Stomach (tissue), 8 donors: ENCODE measurements at regions not wholly inside any gene's neighbourhood (a gene's known extent, or its start where the extent isn't known, plus 50 kb on each side); places are given as distances from the start of the nearest gene placed in this dataset.

Experiments used
- DNase-seq, 2 donors: peaks; one replicate each; pipeline versions ENCODE4 v3.0.0 to v3.0.0-alpha.2; 2013 to 2019
- H3K27ac ChIP-seq, 5 donors: fragments of 200-600 bp in 4 of 5; sonication (generic) in 4 of 5; one replicate each; pipeline ENCODE4 v1.5.1; 2013 to 2019; ENCODE audit warnings: mild to moderate bottlenecking in 1 of 5, moderate library complexity in 1 of 5
- H3K27me3 ChIP-seq, 3 donors: fragments of 200-600 bp; sonication (generic); one replicate each; pipeline ENCODE4 v1.5.1; 2017 to 2019; ENCODE audit warnings: mixed run types in 1 of 3
- H3K36me3 ChIP-seq, 4 donors: fragments of 200-600 bp; sonication (generic); 1 replicate in 3 of 4; 2 replicates in 1 of 4; pipeline ENCODE4 v1.5.1; 2016 to 2019
- H3K4me1 ChIP-seq, 4 donors: fragments of 200-600 bp; sonication (generic); one replicate each; pipeline ENCODE4 v1.5.1; 2016 to 2019
- H3K4me3 ChIP-seq, 4 donors: fragments of 200-600 bp; sonication (generic) in 3 of 4; one replicate each; pipeline ENCODE4 v1.5.1; 2016 to 2019; ENCODE audit warnings: mild to moderate bottlenecking in 1 of 4
- H3K9me3 ChIP-seq, 4 donors: fragments of 200-600 bp; sonication (generic); one replicate each; pipeline ENCODE4 v1.5.1; 2016 to 2019
- EP300 ChIP-seq: sonication (generic); formaldehyde crosslinking; IDR thresholded peaks from one replicate; pipeline ENCODE4 v1.6.1; 2017; ENCODE audit warnings: antibody characterized with exemption
- POLR2A ChIP-seq, 4 donors: fragments of 450-650 bp; IDR thresholded peaks; one replicate each; pipeline ENCODE4 v1.6.1; 2016; ENCODE audit warnings: antibody characterized with exemption in 4 of 4, control low read depth in 2 of 4, mild to moderate bottlenecking in 1 of 4, moderate library complexity in 1 of 4
- POLR2AphosphoS5 ChIP-seq, 3 donors: sonication (generic); formaldehyde crosslinking; IDR thresholded peaks; one replicate each; pipeline ENCODE4 v1.6.1; 2016; ENCODE audit warnings: antibody characterized with exemption in 3 of 3
- WGBS, 5 donors: extraction: QIAGEN DNeasy Blood & Tissue Kit in 3 of 5; methylation state at CpG; one replicate each; pipeline versions ENCODE4 v1.1.5 to v1.1.7; 2013 to 2018; 5-methylcytosine and 5-hydroxymethylcytosine counted together
- intact Hi-C: fragments of 100-400 bp; cut with DNase I; formaldehyde crosslinking; loops from one replicate; pipeline ENCODE4 v1.15.1; 2023; ENCODE audit warnings: low total_unique reads
- TF ChIP-seq, protein P1 (sequence below), 7 experiments: fragments of 450-650 bp in 4 of 7; fragments of 200-600 bp in 3 of 7; sonication (generic) in 3 of 7; IDR thresholded peaks; one replicate each; pipeline ENCODE4 v1.5.1; 2016 to 2019; ENCODE audit warnings: antibody characterized with exemption in 7 of 7, control low read depth in 2 of 7, mild to moderate bottlenecking in 1 of 7
- donor health status: healthy with polysubstance abuse.
- donor health status: Bipolar disorder and iron deficiency.
- donor health status: healthy.

- TF ChIP-seq POLR2AphosphoS5 (IDR thresholded peaks at IDR 0.05) = no peak
- no peak for TF ChIP-seq POLR2A (IDR thresholded peaks at IDR 0.05)
- TF ChIP-seq EP300 = no peak
- TF ChIP-seq, protein P1, sequence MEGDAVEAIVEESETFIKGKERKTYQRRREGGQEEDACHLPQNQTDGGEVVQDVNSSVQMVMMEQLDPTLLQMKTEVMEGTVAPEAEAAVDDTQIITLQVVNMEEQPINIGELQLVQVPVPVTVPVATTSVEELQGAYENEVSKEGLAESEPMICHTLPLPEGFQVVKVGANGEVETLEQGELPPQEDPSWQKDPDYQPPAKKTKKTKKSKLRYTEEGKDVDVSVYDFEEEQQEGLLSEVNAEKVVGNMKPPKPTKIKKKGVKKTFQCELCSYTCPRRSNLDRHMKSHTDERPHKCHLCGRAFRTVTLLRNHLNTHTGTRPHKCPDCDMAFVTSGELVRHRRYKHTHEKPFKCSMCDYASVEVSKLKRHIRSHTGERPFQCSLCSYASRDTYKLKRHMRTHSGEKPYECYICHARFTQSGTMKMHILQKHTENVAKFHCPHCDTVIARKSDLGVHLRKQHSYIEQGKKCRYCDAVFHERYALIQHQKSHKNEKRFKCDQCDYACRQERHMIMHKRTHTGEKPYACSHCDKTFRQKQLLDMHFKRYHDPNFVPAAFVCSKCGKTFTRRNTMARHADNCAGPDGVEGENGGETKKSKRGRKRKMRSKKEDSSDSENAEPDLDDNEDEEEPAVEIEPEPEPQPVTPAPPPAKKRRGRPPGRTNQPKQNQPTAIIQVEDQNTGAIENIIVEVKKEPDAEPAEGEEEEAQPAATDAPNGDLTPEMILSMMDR (IDR thresholded peaks at IDR 0.05) = no peak
- Histone ChIP-seq H3K27ac (no peak overlapping the region), H3K9me3 (no peaks in the 10 kb centered on the region), H3K36me3 (no peaks in the 10 kb centered on the region), H3K4me1 (no peaks in the 10 kb centered on the region), H3K27me3 (no peaks in the 10 kb centered on the region), H3K4me3 (no peak overlapping the region)
- intact Hi-C loops = no loop called here
- DNase-seq = no peak
Observed at GRCh38 chr9:32218100-32218767, 166.2 kb upstream of the ACO1 start.

GRCh38 chr9:32220750-32221149, 163.7 kb upstream of the ACO1 start:
- Histone ChIP-seq H3K4me1 (no peaks in the 10 kb centered on the region), H3K4me3 (no peak overlapping the region), H3K27me3 (no peaks in the 10 kb centered on the region), H3K27ac (no peak overlapping the region), H3K36me3 (no peaks in the 10 kb centered on the region), H3K9me3 (no peaks in the 10 kb centered on the region)
- 83 to 98% (median 94%) methylated on average over 2 of the region's 2 CpGs for WGBS, 5 donors
- intact Hi-C loops = no loop called here
- DNase-seq = no peak
- TF ChIP-seq POLR2AphosphoS5 (IDR thresholded peaks at IDR 0.05) = no peak
- TF ChIP-seq, protein P1 (IDR thresholded peaks at IDR 0.05) = no peak

DNA sequence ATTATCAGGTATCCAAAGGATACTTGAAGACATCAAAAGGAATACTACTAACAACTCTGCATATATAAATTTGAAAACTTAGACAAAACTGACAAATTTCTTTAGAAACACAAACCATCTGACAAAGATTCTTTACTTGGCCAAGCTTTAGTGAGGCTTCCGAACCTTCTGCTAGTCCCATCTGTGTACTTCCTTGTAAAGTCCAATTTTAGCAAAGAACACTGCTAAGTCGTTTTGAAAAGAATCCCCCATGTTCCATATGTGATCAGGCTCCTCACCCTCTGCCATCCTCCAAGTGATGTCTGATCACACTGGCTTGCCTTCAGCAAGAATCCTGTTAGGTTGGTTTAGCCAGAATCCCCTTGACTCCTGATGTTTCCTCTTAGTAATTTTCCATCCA, 150.0 kb upstream of the ACO1 start:
- Histone ChIP-seq H3K4me1 (no peaks in the 10 kb centered on the region), H3K9me3 (peaks cover 0 to 10% (median 5%) of the 10 kb centered on the region in 4 donors), H3K27me3 (no peaks in the 10 kb centered on the region), H3K4me3 (no peak overlapping the region), H3K36me3 (no peaks in the 10 kb centered on the region), H3K27ac (no peak overlapping the region)
- 57 to 77% (median 59%) methylated on average over 2 of the region's 2 CpGs for WGBS, 5 donors
- DNase-seq = no peak
- TF ChIP-seq EP300 (no peak), POLR2AphosphoS5 (IDR thresholded peaks at IDR 0.05) (no peak), POLR2A (IDR thresholded peaks at IDR 0.05) (no peak)
- TF ChIP-seq, protein P1 (IDR thresholded peaks at IDR 0.05) = no peak
- intact Hi-C loops = no loop called here

GRCh38 chr9:32247168-32247567, 137.3 kb upstream of the ACO1 start:
- 48 to 62% (median 58%) methylated on average over 3 of the region's 3 CpGs for WGBS, 5 donors
- TF ChIP-seq EP300 (no peak), POLR2AphosphoS5 (IDR thresholded peaks at IDR 0.05) (no peak), POLR2A (IDR thresholded peaks at IDR 0.05) (no peak)
- TF ChIP-seq, protein P1 (IDR thresholded peaks at IDR 0.05) = no peak
- intact Hi-C loops = no loop called here
- Histone ChIP-seq H3K4me3 (no peak overlapping the region), H3K4me1 (peaks cover 0 to 7% (median 0%) of the 10 kb centered on the region in 4 donors), H3K36me3 (no peaks in the 10 kb centered on the region), H3K9me3 (no peaks in the 10 kb centered on the region), H3K27ac (no peak overlapping the region), H3K27me3 (no peaks in the 10 kb centered on the region)
- peak in 1 of 2 donors; percentile 12 for DNase-seq
